RWPE1 (cell line): ENCODE measurements at regions not wholly inside any gene's neighbourhood (a gene's known extent, or its start where the extent isn't known, plus 50 kb on each side); places are given as distances from the start of the nearest gene placed in this dataset.

Experiments
- CTCF ChIA-PET: fragments of 350-600 bp; sonication (Branson Sonifier 250); formaldehyde crosslinking; extraction: SDS; loops from one replicate; lab custom pipeline; 2021; lab: Yijun Ruan, JAX
- POLR2A ChIA-PET: fragments of 400-600 bp; formaldehyde crosslinking; extraction: SDS; loops from one replicate; lab custom pipeline; 2020; ENCODE audit warnings: antibody characterized with exemption; ENCODE audit not compliant: low non-redundant PET; lab: Yijun Ruan, JAX
- DNase-seq: peaks from one replicate; pipeline ENCODE4 v3.0.0; 2012; ENCODE audit warnings: low spot score
- H3K27ac ChIP-seq: fragments of 450-650 bp; 2 replicates; pipeline ENCODE4 v1.5.1; 2017
- CTCF ChIP-seq: fragments of 450-650 bp; conservative IDR thresholded peaks from 2 replicates; pipeline ENCODE4 v1.5.1; 2017; ENCODE audit warnings: low read depth, mild to moderate bottlenecking

DNA sequence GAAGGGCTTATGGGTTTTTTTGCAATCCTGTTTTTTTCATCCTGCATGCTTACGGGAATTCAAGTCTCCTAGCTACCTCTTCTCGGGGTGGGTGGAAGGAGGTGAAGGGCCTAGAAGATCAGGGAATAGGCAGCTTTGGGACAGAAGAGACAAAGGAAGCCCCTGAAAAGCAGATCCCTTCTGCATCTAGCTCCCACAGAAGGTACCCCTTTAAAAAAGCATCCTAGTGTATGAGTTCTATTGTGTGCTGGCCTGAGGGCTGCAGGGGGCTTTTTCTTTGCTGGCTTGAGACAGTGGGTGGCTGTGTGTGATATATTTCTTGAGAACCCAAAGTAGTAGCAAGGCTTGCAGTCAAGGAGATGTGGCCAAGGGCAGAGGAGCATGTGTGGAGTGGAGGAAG lies 330.5 kb downstream of the MAF start:
- no peak overlapping the region for H3K27ac ChIP-seq
- ChIA-PET CTCF (interaction anchor here (0.6 to 0.7 kb wide), 3 partner anchors 160 to 1257 kb away, joined by 3 to 5 read pairs (median 3); no protein-coding TSS in a partner anchor), POLR2A (no interaction called here)
- TF ChIP-seq CTCF, result no peak
- no peak for DNase-seq

DNA sequence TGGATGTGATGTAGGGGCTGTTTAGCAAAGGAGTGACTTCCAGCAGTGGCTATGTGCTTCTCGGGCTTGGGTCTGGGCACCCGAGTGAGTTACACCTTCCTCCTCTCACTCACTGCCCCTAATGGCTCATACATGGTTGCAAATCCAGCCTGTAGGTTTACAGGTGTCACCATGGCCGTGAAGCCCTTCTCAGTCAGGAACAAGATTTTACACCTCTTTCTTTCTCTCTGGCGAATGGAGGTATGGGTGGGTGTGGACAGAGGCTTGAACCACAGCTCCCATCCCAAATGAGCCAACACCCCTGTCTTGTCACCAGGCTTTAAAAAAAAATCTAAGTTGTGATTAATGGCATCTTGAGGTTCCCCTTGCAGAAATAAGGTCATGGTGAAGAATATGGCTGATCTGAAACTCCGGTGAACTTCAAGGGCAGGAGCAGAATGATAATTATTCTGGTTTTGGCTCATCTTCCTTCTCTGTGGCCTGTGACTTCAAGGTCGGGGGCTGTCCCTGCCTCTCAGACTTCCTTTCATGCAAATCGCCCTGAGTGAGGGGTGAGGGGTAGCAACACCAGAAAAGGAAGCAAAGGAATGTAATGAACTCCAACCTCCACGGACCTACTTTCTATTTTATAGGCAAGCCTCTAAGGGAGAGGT lies 331.2 kb downstream of the MAF start:
- TF ChIP-seq CTCF, result no peak
- POLR2A ChIA-PET, result no interaction called here
- no peak overlapping the region for H3K27ac ChIP-seq
- CTCF ChIA-PET, result interaction anchor here (0.7 kb wide), 1 partner anchor 161 kb away, joined by 5 read pairs; no protein-coding TSS in a partner anchor
- no peak for DNase-seq

GRCh38 chr16:79267781-79268180 lies 332.8 kb downstream of the MAF start:
- ChIA-PET CTCF (no interaction called here), POLR2A (no interaction called here)
- DNase-seq, result no peak
- H3K27ac ChIP-seq, result no peak overlapping the region
- TF ChIP-seq CTCF, result no peak

GRCh38 chr16:79267146-79267545 lies 333.4 kb downstream of the MAF start:
- DNase-seq, result no peak
- H3K27ac ChIP-seq, result no peak overlapping the region
- ChIA-PET POLR2A (no interaction called here), CTCF (no interaction called here)
- TF ChIP-seq CTCF, result no peak

DNA sequence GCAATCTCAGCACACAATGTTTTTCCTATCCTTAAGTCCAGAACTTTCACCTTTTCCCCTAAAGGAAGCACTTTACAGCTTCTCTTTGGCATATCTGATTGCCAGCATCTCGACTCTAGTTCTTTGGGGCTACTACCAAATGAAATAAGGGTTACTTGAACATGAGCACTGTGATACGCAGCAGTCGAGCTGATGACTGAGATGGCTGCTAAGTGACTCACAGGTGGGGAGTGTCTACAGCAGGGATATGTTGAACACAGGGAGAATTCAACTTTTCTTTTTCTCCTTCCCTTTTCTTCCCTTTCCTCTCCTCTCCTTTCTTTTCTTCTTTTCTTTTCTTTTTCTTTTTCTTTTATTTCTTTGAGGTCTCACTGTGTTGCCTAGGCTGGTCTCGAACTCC lies 334.8 kb downstream of the MAF start:
- ChIA-PET CTCF (interaction anchor here (0.6 kb wide), 1 partner anchor 681 kb away, joined by 3 read pairs; no protein-coding TSS in a partner anchor), POLR2A (no interaction called here)
- TF ChIP-seq CTCF, result no peak
- H3K27ac ChIP-seq, result no peak overlapping the region
- DNase-seq, result no peak

DNA sequence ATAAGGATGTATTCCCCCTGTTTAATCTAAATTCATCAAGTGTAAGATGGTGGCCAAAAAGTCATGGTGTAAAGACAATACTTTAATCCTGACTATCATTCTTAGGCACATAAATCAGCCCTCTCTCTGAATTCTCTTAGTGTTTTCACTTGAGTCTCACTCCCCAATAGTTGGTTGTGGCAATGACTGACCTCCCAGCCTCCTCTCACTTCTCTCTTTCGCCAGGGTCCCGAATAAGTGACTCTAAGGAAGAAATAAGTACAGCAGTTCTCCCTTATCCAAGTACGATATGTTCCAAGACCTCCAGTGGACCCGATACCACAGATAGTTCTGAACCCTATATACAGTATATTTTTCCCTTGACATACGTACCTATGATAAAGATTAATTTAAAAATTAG lies 335.3 kb downstream of the MAF start:
- H3K27ac ChIP-seq, result no peak overlapping the region
- ChIA-PET CTCF (no interaction called here), POLR2A (no interaction called here)
- no peak for DNase-seq
- no peak for TF ChIP-seq CTCF
